ENCODE measurements at regions not wholly inside any gene's neighbourhood (a gene's known extent, or its start where the extent isn't known, plus 50 kb on each side); places are given as distances from the start of the nearest gene placed in this dataset.

- TF ChIP-seq CTCF (IDR thresholded peaks at IDR 0.05; ENCODE audit: low read depth, low read length): no peak
- in situ Hi-C loops (cut with HindIII; ENCODE audit: low sequenced_read_pairs): no loop called here
- H3K4me3 ChIP-seq (ENCODE audit: low read depth, low read length): no peak overlapping the region
- no peak for DNase-seq (ENCODE audit: low read depth, low spot score)
Measured at GRCh38 chr14:71709987-71710386, 222.2 kb upstream of the RGS6 start.

GRCh38 chr14:71711125-71711524 is 221.1 kb upstream of the RGS6 start:
- in situ Hi-C loops (cut with HindIII; ENCODE audit: low sequenced_read_pairs): no loop called here
- DNase-seq (ENCODE audit: low read depth, low spot score): no peak
- no peak for TF ChIP-seq CTCF (IDR thresholded peaks at IDR 0.05; ENCODE audit: low read depth, low read length)
- no peak overlapping the region for H3K4me3 ChIP-seq (ENCODE audit: low read depth, low read length)

GRCh38 chr14:71711619-71712018 is 220.6 kb upstream of the RGS6 start:
- TF ChIP-seq CTCF (IDR thresholded peaks at IDR 0.05; ENCODE audit: low read depth, low read length): no peak
- in situ Hi-C loops (cut with HindIII; ENCODE audit: low sequenced_read_pairs): no loop called here
- peak; percentile 93 for DNase-seq (ENCODE audit: low read depth, low spot score)
- H3K4me3 ChIP-seq (ENCODE audit: low read depth, low read length): no peak overlapping the region

- DNase-seq (ENCODE audit: low read depth, low spot score): no peak
- no peak for TF ChIP-seq CTCF (IDR thresholded peaks at IDR 0.05; ENCODE audit: low read depth, low read length)
- H3K4me3 ChIP-seq (ENCODE audit: low read depth, low read length): no peak overlapping the region
- in situ Hi-C loops (cut with HindIII; ENCODE audit: low sequenced_read_pairs): no loop called here
Measured at GRCh38 chr14:71712478-71712877, 219.8 kb upstream of the RGS6 start.

- in situ Hi-C loops (cut with HindIII; ENCODE audit: low sequenced_read_pairs): no loop called here
- DNase-seq (ENCODE audit: low read depth, low spot score): peak; percentile 49
- H3K4me3 ChIP-seq (ENCODE audit: low read depth, low read length): no peak overlapping the region
- no peak for TF ChIP-seq CTCF (IDR thresholded peaks at IDR 0.05; ENCODE audit: low read depth, low read length)
Measured at GRCh38 chr14:71713016-71713415, 219.2 kb upstream of the RGS6 start.

- in situ Hi-C loops (cut with HindIII; ENCODE audit: low sequenced_read_pairs): no loop called here
- H3K4me3 ChIP-seq (ENCODE audit: low read depth, low read length): no peak overlapping the region
- no peak for TF ChIP-seq CTCF (IDR thresholded peaks at IDR 0.05; ENCODE audit: low read depth, low read length)
- DNase-seq (ENCODE audit: low read depth, low spot score): no peak
Measured at GRCh38 chr14:71713451-71713850, 218.8 kb upstream of the RGS6 start.

GRCh38 chr14:71714225-71714624 is 218.0 kb upstream of the RGS6 start:
- peak; percentile 84 for DNase-seq (ENCODE audit: low read depth, low spot score)
- TF ChIP-seq CTCF (IDR thresholded peaks at IDR 0.05; ENCODE audit: low read depth, low read length): no peak
- in situ Hi-C loops (cut with HindIII; ENCODE audit: low sequenced_read_pairs): no loop called here
- H3K4me3 ChIP-seq (ENCODE audit: low read depth, low read length): no peak overlapping the region

Data from astrocyte of the spinal cord (primary cell).